ENCODE measurements at regions not wholly inside any gene's neighbourhood (a gene's known extent, or its start where the extent isn't known, plus 50 kb on each side); places are given as distances from the start of the nearest gene placed in this dataset.

DNA sequence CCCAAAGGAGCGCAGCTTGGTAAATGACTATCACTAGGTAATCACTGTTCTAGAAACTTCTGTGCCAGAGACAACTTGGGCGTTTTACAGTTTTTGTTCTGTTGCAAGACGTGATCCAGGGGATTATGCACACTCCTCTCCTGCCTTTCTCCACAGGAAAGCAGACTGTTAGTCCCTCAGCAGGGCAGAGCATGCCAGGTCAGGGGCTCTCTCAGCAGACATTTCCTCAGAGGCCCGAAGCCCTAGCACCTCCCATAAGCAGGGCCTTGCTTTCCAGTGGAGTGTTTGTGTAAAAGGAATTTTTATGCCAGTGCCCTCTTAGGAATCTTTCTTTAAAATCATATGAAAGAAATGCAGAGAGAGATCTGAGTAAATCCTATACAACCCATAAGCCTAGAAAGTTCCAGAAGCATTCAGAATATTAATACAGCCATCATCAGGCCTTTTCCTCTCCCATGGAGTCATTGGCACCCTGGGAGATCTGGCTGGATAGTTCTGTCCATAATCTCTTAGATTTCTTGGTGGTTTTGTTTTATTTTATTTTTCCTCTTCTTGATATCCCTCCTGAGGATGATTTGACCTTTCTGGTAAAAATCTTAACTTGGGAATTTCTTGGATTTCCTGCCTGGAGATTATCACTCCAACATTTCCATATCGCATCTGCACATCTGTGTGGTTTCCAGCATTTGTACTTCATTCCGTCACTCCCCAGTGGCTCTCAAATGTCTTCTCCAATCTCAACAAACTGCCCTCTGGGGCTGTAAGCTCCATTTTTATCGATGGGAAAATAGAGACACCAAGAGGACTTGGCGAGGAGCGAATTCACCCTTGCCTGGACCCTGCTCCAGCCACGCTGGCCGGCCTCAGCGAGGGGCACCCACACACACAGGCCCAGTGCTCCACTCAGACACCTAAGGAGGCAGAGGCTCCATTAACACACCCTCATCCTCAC, 116.1 kb downstream of the PSMG1 start:
- TF ChIP-seq, protein P1, sequence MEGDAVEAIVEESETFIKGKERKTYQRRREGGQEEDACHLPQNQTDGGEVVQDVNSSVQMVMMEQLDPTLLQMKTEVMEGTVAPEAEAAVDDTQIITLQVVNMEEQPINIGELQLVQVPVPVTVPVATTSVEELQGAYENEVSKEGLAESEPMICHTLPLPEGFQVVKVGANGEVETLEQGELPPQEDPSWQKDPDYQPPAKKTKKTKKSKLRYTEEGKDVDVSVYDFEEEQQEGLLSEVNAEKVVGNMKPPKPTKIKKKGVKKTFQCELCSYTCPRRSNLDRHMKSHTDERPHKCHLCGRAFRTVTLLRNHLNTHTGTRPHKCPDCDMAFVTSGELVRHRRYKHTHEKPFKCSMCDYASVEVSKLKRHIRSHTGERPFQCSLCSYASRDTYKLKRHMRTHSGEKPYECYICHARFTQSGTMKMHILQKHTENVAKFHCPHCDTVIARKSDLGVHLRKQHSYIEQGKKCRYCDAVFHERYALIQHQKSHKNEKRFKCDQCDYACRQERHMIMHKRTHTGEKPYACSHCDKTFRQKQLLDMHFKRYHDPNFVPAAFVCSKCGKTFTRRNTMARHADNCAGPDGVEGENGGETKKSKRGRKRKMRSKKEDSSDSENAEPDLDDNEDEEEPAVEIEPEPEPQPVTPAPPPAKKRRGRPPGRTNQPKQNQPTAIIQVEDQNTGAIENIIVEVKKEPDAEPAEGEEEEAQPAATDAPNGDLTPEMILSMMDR (conservative IDR thresholded peaks at IDR 0.05; ENCODE audit: low read depth, low read length): no peak
- TF ChIP-seq RAD21 (IDR thresholded peaks at IDR 0.05; ENCODE audit: low read length) (no peak), SMC3 (IDR thresholded peaks at IDR 0.05; ENCODE audit: low read depth, low read length) (no peak), CEBPB (IDR thresholded peaks at IDR 0.05; ENCODE audit: low read depth, low read length) (no peak)
